Suprapubic skin (tissue), 3 donors: ENCODE measurements at regions not wholly inside any gene's neighbourhood (a gene's known extent, or its start where the extent isn't known, plus 50 kb on each side); places are given as distances from the start of the nearest gene placed in this dataset.

Experiments
- POLR2A ChIP-seq, 2 donors: fragments of 450-650 bp; IDR thresholded peaks; one replicate each; pipeline ENCODE4 v1.6.1; 2017; ENCODE audit warnings: antibody characterized with exemption in 2 of 2, mild to moderate bottlenecking in 2 of 2, moderate library complexity in 2 of 2
- TF ChIP-seq, protein P1 (sequence below), 2 donors: fragments of 200-600 bp in 1 of 2; fragments of 450-650 bp in 1 of 2; sonication (generic) in 1 of 2; IDR thresholded peaks; one replicate each; pipeline ENCODE4 v1.5.1; 2016 to 2019; ENCODE audit warnings: antibody characterized with exemption in 2 of 2, mild to moderate bottlenecking in 1 of 2, moderate library complexity in 1 of 2

- TF ChIP-seq, protein P1, sequence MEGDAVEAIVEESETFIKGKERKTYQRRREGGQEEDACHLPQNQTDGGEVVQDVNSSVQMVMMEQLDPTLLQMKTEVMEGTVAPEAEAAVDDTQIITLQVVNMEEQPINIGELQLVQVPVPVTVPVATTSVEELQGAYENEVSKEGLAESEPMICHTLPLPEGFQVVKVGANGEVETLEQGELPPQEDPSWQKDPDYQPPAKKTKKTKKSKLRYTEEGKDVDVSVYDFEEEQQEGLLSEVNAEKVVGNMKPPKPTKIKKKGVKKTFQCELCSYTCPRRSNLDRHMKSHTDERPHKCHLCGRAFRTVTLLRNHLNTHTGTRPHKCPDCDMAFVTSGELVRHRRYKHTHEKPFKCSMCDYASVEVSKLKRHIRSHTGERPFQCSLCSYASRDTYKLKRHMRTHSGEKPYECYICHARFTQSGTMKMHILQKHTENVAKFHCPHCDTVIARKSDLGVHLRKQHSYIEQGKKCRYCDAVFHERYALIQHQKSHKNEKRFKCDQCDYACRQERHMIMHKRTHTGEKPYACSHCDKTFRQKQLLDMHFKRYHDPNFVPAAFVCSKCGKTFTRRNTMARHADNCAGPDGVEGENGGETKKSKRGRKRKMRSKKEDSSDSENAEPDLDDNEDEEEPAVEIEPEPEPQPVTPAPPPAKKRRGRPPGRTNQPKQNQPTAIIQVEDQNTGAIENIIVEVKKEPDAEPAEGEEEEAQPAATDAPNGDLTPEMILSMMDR (IDR thresholded peaks at IDR 0.05), result no peak
- no peak for TF ChIP-seq POLR2A (IDR thresholded peaks at IDR 0.05)
Measured at GRCh38 chrX:128396601-128397000, 344.4 kb upstream of the ACTRT1 start.
